A673 (cell line): ENCODE measurements at regions not wholly inside any gene's neighbourhood (a gene's known extent, or its start where the extent isn't known, plus 50 kb on each side); places are given as distances from the start of the nearest gene placed in this dataset.

Experiments
- EZH2 ChIP-seq: fragments of 200-600 bp; sonication (generic); IDR thresholded peaks from 2 replicates; pipeline ENCODE4 v1.6.1; 2017; ENCODE audit warnings: borderline replicate concordance, low read depth, mild to moderate bottlenecking, mixed read lengths, antibody characterized with exemption, low read length; ENCODE audit not compliant: poor library complexity, severe bottlenecking
- TF ChIP-seq, protein P1 (sequence below): fragments of 300-800, 200-600 bp; sonication (generic); conservative IDR thresholded peaks from 2 replicates; pipeline ENCODE4 v1.5.1; 2017; ENCODE audit warnings: low read depth, mild to moderate bottlenecking, antibody characterized with exemption, low read length, moderate library complexity, mixed read lengths

DNA sequence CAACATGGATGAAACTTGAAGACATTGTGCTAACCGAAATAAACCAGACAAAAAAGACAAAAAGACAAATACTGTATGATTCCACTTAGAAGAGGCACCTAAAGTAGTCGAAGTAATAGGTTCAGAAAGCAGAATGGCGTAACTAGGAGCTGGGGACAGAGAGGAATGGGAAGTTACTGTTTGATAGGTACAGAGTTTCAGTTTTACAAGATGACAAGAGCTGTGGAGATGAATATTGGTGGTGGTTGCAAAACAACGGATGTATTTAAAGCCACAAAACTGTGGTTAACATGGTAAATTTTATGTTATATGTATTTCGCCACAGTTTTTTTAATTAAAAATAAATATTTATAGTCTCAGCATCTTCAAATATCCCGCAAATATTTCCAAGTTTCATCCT is 64.1 kb upstream of the DIP2C start:
- TF ChIP-seq, protein P1, sequence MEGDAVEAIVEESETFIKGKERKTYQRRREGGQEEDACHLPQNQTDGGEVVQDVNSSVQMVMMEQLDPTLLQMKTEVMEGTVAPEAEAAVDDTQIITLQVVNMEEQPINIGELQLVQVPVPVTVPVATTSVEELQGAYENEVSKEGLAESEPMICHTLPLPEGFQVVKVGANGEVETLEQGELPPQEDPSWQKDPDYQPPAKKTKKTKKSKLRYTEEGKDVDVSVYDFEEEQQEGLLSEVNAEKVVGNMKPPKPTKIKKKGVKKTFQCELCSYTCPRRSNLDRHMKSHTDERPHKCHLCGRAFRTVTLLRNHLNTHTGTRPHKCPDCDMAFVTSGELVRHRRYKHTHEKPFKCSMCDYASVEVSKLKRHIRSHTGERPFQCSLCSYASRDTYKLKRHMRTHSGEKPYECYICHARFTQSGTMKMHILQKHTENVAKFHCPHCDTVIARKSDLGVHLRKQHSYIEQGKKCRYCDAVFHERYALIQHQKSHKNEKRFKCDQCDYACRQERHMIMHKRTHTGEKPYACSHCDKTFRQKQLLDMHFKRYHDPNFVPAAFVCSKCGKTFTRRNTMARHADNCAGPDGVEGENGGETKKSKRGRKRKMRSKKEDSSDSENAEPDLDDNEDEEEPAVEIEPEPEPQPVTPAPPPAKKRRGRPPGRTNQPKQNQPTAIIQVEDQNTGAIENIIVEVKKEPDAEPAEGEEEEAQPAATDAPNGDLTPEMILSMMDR = no peak
- TF ChIP-seq EZH2 = no peak
